NOMO-1 treated with dmso at 0.1 percent for 144 hours (cell line): ENCODE measurements at regions not wholly inside any gene's neighbourhood (a gene's known extent, or its start where the extent isn't known, plus 50 kb on each side); places are given as distances from the start of the nearest gene placed in this dataset.
"Not testable (repeated sequence)": the region's sequence is repeated elsewhere in the genome, so short reads cannot be mapped to it uniquely, and the experiment has no call there.

Experiments
- DNase-seq: peaks from one replicate; lab custom pipeline; 2025; ENCODE audit not compliant: unreplicated experiment; lab: John Stamatoyannopoulos, UW

GRCh38 chr1:188476606-188477005 lies 1647.9 kb downstream of the PLA2G4A start:
- DNase-seq, result no peak

- DNase-seq, result no peak
Observed at GRCh38 chr1:188489336-188490112, 1660.8 kb downstream of the PLA2G4A start.

GRCh38 chr1:188496506-188496905 lies 1667.8 kb downstream of the PLA2G4A start:
- DNase-seq, result no peak

GRCh38 chr1:188497020-188497419 lies 1668.3 kb downstream of the PLA2G4A start:
- DNase-seq, result no peak

GRCh38 chr1:188499690-188500089 lies 1670.9 kb downstream of the PLA2G4A start:
- DNase-seq, result no peak

- DNase-seq, result no peak
Observed at GRCh38 chr1:188514917-188515316, 1686.2 kb downstream of the PLA2G4A start.

- DNase-seq, result no peak
Observed at GRCh38 chr1:188517139-188517538, 1688.4 kb downstream of the PLA2G4A start.

- no peak for DNase-seq
Observed at GRCh38 chr1:188551176-188551575, 1722.4 kb downstream of the PLA2G4A start.

GRCh38 chr1:188557053-188557452 lies 1728.3 kb downstream of the PLA2G4A start:
- no peak for DNase-seq

- DNase-seq, result no peak
Observed at GRCh38 chr1:188582911-188583532, 1754.3 kb downstream of the PLA2G4A start.

GRCh38 chr1:188584119-188584518 lies 1755.4 kb downstream of the PLA2G4A start:
- no peak for DNase-seq

GRCh38 chr1:188590641-188591040 lies 1761.9 kb downstream of the PLA2G4A start:
- no peak for DNase-seq

GRCh38 chr1:188594542-188595235 lies 1765.9 kb downstream of the PLA2G4A start:
- no peak for DNase-seq

GRCh38 chr1:188599313-188599712 lies 1770.6 kb downstream of the PLA2G4A start:
- DNase-seq, result no peak

GRCh38 chr1:188611432-188611831 lies 1782.7 kb downstream of the PLA2G4A start:
- DNase-seq, result no peak

GRCh38 chr1:188615321-188615720 lies 1786.6 kb downstream of the PLA2G4A start:
- DNase-seq, result no peak

GRCh38 chr1:188620236-188620635 lies 1791.5 kb downstream of the PLA2G4A start:
- no peak for DNase-seq

- no peak for DNase-seq
Observed at GRCh38 chr1:188641566-188642211, 1812.9 kb downstream of the PLA2G4A start.

GRCh38 chr1:188642704-188643103 lies 1814.0 kb downstream of the PLA2G4A start:
- DNase-seq, result no peak

GRCh38 chr1:188652678-188653077 lies 1823.9 kb downstream of the PLA2G4A start:
- DNase-seq, result no peak

GRCh38 chr1:188655966-188656365 lies 1821.7 kb downstream of the BRINP3 start:
- DNase-seq, result not testable (repeated sequence)
